Keratinocyte (primary cell): ENCODE measurements at regions not wholly inside any gene's neighbourhood (a gene's known extent, or its start where the extent isn't known, plus 50 kb on each side); places are given as distances from the start of the nearest gene placed in this dataset.

ENCODE experiments used
- CTCF ChIP-seq, 3 experiments: IDR thresholded peaks in 1 of 3; conservative IDR thresholded peaks in 1 of 3; optimal IDR thresholded peaks in 1 of 3; 2 replicates in 2 of 3; 3 replicates in 1 of 3; pipeline versions ENCODE3 to v1.5.1; 2011; ENCODE audit warnings: low read length in 3 of 3, mild to moderate bottlenecking in 3 of 3, moderate library complexity in 2 of 3, control low read depth in 1 of 3, inconsistent platforms in 1 of 3; ENCODE audit not compliant: insufficient read depth in 2 of 3; ENCODE audit errors: extremely low read depth in 1 of 3
- EZH2 ChIP-seq: IDR thresholded peaks from one replicate; pipeline ENCODE4 v1.6.1; 2012; ENCODE audit warnings: inconsistent platforms, mild to moderate bottlenecking, low read length, moderate library complexity

GRCh38 chr21:22632176-22632575, 1634.0 kb downstream of the NCAM2 start:
- TF ChIP-seq CTCF (optimal IDR thresholded peaks at IDR 0.05 in 1 of 3, IDR thresholded peaks at IDR 0.05 in 1 of 3, conservative IDR thresholded peaks at IDR 0.05 in 1 of 3; ENCODE audit: extremely low read depth in 1 of 3, insufficient read depth in 2 of 3, low read length in 3 of 3) (no peak), EZH2 (no peak)
